Stimulated activated CD8-positive, alpha-beta memory T cell treated with anti-CD3 and anti-CD28 coated beads, Interleukin-15, amount 100 ng/mL, for 4 hours (primary cell): ENCODE measurements at regions not wholly inside any gene's neighbourhood (a gene's known extent, or its start where the extent isn't known, plus 50 kb on each side); places are given as distances from the start of the nearest gene placed in this dataset.

Source experiments
- DNase-seq, 2 donors: peaks; one replicate each; pipeline ENCODE4 v3.0.0-alpha.2; 2020; ENCODE audit warnings: low read depth in 2 of 2

DNA sequence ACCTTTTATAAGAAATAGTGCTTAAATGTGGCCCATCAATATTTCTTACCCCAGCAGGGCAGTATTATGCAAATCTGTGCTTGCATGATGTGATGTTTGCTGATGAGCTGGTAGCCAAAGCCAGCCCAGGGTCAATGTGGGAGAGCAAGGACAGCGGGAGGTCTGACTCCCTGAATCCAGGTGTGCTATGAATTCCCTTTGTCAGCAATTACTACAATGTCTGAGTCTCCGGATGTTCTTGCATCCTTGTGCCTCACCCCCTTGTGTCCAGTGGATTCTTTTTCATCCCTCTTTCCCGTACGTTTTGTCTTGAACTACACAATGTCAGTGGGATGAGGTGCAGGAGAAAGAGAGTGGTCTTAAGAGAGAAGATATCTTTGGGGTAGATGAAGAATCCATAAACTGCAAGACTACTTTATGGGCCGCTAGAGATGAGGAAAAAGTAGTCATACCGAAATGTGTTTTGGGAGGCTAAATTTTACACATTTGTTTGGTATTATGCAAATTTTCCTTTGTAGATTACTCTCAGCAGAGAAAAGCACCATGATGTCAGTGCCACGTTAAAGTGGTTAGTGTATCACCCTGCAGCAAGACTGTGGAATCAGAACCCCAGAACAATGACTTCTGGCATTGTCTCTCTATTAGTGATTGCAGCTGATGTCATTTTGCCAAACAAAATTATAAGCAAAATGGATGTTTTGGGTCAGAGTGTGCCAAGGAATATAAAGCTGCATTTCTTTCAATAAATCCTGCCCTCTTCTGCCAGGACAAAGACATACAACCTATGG, 53.5 kb upstream of the TSHZ3 start:
- no peak for DNase-seq

DNA sequence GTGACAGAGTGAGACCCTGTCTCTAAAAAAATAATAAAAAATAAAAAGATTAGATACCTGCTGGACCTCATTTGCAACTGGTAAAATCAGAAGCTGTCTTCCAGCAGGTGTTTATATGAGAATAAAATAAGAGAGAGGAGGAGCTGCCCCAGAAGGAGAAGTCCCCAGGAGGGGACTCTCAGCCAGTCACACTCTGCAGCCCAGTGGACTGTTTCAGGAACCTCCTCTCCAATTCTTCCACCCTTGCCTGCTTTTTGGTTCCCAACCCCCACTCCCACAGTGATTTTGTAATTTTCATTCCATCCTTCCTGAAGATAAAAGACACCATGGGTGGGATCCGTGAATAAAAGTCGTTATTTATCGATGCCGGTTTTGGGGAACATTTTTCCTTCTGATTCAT, 56.9 kb upstream of the TSHZ3 start:
- no peak for DNase-seq

DNA sequence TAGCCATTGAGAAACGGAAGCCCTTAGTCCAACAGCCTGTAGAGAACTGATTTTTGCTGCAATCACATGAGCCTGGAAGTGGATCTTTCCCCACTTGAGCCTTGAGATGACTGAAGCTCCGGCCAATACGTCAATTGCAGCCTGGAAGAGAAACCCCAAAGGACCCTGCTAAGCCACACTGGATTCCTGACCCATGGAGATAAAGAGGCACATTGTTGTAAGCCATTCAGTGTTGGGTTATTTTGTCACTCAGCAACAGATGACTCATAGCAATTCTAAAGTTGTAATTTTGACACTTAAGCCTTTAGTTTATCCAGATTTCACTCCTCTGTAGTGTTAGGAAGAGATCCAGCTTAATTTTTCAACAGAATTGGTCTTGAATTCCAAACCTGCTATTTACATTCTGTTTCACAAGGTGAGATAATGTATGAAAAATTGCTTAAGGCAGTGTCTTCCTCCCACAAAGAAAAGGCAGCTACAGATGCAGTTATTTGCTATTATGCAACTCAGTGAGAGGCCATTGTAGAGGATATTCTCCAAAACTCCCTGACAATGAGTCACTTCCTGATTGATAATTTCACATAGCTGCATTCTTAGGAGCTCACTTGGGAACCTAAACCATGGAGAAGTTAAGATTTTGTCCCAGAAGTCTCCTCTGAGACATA, 59.4 kb upstream of the TSHZ3 start:
- no peak for DNase-seq

DNA sequence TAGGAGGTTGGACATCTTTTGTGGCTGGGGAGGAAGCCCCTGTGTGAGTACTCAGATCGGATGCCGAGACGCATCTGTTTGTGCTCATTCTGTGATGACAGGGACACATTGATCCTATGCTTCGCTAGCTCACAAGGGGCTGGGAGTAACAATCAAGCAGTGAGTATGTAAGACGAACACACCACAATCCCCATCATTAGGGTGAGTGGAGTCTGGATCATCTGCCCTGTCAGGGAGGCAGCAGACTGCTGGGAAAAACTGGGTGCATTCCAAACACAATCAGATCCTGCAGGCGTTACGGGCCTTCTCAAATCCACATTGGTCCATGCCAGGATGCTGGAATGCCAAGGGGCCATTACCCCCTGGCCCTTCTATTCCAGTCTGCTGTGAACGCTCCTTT, 64.1 kb upstream of the TSHZ3 start:
- no peak for DNase-seq

DNA sequence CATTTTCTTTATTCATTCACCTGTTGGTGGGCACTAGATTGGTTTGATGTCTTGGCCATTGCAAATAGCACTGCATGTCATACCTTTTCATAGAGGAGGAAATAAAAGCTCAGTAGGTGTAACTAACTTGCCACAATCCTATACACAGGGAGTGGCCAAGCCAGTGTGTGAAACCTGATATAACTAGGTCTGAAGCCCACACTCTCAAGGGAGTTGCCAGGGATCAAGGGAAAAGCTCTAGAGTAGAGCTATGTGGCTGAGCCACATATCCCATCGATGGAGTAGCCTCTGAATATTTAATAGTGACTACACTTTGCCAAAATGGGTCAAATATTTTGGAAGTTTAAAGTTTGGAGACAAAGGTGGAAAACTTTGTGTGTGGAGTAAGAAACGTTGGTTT, 66.1 kb upstream of the TSHZ3 start:
- DNase-seq, result no peak

DNA sequence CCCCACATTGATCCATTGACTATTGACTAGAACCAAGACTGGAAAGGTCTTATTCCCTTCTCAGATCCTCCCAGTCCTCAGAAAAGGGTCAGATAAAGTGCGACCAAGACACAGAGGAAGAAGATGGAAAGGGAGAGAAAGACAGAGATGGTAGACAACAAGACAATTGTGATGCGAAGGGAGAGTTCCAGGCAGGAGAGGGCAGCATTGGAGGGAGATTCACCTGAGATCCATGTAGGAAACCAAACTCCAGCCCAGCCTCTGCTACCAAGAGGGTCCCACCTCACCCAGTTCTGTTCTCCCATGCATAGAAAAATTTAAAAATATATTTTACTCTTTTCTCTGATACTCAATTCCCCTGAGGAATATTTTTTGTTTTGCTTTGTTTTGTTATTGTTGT, 67.3 kb upstream of the TSHZ3 start:
- DNase-seq, result no peak

DNA sequence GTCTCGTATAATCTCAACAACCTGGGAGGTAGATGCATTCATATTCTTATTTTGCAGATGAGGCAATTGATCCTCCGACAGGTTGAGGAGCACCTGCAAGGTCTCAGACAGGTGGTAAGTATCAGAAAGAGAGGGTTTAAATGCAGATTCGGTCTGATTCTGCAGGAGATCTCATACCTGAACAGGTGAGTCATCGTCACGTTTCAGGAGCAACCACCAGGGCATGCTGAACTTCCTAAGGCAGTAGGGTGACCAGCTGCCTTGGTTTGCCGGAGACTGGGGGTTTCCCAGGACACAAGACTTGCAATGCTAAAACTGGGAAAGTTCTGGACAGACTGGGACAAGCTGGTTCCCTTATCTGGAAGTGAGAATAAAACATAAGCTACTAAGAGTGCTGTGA, 68.8 kb upstream of the TSHZ3 start:
- no peak for DNase-seq

DNA sequence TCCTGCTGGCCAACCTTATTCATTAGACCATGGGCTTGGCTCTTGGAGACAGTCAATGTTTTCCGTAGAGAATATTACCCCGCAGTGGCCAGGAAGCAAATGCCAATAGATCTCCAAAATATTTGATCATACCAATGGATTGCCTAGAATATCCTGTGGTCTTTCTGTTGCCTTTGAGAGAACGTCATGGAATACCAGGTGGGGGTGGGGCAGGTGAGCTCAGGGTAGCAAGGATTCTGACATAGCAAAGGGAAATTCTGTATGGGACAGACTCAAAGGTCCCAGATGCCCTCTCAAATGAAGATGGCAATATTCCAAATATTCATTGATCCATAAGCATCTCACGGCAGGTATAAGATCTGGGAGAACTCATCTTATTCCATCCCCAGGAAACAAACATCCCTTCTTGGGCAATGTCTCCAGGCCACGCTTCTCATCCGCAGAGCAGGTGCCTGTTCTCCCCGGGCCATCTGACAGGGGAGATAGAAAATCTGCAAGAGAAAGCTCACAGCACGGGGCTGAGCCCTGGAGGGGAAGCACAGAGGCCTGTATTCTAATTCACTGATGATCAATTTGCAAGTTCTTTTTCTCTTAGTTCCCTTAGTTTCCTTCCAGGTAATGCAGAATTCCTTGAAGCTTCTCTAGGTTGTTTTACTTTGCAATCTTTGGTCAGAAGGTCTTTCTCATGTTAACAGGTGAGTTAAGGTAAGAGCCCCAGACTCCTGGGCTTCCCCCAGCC, 69.6 kb upstream of the TSHZ3 start:
- DNase-seq, result no peak

DNA sequence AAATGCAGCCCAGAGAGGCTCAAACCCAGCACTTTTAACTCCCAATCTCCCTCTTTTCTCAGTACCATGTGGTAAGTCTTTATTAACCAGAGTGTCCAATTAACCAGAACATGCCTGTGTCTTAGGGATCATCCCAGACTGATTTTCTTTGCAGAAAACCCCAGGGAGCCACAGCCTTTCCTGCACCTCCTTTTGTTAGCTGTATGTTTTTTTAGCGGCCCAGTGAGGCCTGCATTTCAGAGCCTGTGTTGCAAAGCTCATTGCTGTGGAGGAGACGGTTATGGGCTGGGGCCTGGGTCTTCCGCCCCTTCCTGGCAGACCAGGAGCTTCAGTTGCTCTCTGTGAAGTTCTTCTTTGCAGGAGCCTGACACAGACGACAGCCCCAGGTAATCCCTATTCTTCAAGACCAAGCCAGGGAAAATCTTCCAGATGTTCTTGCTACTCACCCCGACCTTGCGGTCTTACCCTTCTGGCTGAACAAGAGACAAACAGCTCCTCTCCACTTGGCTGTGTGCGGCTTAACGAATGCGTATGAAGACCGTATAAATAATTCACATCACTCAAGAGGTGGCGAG, 70.7 kb upstream of the TSHZ3 start:
- no peak for DNase-seq

DNA sequence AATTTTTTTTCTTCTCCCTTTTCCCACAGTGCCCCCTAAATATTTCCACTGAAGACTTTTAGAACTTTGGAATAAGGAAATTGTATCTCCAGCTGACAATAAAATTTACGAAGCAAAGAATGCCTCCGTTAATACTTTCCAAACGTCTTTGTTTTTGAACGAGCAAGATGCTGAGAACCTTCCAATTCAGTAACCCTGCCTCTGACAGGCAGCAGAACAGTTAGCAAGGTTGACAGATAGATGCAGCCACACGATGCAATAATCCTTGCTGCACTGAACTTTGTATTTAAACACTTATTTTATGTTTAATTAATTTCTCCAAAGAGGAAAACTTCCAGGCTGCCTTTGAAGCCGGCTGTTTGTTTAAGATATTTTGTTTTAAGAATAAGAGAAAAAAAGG, 71.8 kb upstream of the TSHZ3 start:
- no peak for DNase-seq

DNA sequence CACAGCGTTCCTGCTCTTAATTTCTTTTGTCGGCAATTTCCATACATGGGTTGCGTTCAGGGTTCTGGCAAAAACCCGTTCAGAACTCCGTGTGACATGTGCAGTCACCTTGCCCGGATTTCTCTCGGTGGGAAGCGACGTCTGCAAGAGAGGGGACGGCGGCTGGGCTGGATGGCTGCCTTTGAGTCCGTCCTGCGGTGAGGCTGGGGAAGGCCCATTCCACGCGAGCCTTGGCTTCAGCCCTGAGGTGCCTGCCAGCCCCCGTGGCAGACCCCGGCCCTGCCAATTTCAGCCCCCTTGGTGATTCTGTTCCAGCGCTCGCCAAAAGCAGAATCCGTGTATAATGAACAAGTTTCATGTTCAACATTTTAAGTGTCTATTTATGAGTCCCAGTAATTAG, 72.6 kb upstream of the TSHZ3 start:
- no peak for DNase-seq

DNA sequence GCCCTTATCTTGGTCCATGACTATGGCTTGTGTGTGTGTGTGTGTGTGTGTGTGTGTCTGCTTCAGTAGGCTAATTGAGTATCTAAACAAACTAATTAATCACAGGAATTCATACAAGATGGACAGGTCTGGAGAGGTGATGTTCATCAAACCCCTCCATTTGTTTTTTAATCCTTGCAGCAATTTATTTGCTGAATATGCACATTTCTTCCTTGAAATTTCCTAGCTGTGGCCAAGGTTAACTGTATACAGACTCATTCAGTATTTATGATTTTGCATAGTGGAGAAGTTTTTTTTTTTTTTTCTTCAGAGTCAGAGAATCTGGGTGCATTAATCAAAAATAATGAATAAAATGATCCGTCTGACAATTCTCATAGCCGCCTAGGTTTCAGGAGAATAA, 74.7 kb upstream of the TSHZ3 start:
- no peak for DNase-seq

DNA sequence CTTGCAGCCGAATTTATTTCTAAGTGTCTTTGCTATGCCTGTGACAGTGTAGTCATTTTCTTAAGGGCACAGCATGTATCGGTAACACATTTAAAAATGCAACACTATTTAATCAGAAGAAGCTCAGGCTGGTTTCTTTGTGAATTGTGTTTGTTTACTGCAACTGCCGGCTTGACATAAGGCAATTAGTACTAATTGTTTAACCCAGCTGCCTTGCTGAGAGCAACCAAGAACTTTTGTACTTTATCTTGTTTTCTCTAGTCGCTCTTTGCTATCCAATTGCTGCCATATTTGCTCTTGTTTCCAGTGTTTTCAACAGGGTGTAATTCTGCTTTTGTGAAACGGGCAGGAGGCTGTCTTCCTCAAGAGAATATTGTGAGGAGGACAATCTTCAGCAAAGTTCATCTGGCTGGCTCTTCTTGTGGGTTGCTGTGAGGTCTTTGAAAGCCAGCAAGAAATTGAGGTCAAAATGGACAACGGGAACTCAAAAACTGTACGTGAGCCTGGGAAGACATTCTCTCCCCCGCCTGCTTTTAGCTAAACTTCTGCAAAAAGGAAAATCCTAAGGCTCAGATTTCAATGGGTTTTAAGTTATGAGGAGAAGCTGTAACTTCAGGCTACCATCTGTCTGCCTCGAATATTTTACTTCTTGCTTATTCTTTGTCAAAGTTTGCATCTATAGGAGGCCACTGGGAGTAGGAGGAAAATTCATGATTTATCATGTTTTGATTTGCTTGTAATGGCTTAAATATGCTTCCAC, 75.8 kb upstream of the TSHZ3 start:
- DNase-seq, result no peak

DNA sequence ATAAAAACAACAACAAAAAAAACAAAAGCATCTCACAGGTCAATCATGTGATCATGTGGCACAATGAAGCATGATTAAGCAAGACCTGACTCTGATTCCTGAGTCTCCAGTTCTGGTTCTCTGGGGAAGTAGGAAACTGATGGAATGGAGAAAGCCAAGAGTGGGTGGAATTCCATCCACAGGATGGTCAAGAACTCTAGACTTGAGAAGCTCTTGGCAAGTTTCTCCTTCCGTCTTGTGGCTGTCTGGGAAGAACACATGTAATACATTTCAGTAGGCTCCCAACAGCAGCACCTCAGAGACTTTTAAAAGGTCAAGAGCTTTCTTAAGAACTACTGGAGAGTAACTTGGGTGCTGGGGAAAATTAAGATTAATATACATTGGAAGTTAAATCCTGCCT, 78.6 kb upstream of the TSHZ3 start:
- no peak for DNase-seq

DNA sequence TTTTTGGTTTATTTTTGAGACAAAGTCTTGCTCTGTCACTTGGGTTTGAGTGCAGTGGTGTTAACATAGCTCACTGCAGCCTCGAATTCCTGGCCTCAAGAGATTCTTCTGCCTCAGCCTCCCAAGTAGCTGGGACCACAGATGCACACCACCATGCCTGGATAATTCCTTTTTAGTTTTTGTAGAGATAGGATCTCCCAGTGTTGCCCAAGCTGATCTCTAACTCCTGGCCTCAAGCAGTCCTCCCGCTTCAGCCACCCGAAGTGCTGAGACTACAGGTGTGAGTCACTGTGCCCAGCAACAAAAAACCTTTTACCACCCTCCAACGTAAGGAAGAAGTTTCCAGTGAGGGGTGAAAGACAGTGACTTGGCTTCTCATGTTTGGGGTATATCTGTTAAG, 81.1 kb upstream of the TSHZ3 start:
- no peak for DNase-seq

DNA sequence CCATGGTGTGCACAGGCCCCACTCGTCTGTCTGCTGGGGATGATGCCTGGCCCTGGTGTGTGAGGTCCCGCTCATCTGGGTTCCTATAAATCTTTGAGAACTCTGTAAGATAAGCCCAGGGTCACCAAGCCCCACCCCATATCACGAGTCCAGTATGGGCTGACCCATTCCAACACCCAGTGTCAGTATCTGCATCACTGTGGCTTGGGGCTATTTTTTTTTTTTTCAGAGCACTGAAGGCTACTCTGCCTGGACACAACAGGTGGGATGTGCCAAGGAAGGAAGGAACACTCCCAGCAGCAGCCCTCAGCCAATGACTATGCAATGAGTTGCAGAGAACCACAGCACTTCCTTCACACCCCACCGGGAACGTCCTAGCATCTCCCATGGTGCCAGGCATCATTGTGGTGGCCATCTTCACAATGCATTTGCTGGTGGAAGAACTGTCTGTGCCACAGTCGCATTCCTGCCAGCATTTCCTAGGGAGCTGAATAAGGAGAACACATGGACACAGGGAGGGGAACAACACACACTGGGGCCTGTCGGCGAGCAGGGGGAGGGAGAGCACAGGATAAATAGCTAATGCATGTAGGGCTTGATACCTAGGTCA, 83.1 kb upstream of the TSHZ3 start:
- DNase-seq, result no peak

DNA sequence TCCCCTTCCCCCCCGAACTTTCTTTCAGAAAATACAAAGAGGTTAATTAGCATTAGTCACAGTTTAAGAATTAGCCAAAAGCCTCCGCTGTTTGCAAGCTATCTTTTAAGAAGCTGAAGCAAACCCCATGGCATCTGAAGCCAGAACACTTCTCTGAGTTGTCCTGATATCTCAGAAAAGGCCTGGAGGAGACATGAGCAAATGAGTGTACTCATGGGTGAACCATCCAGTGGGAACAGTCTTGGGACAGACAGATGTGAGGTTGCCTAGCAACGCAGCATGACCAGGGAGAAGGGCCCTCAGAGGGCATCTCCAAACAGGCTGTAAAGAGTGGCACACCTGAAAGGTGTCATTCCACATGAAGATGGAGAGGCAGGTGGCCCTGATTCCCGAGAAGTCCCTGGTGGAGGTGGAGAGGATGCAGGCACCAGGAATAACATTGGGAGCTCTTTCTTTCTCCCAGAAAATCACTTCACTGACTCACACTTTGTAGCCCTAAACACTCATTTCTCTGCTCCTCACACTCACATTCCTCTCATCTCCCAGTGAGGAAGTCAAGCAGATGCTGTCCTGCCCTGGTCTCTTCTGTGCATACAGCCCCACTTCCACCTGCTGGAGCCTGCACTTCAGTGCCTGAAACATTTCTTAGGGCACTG, 87.0 kb upstream of the TSHZ3 start:
- DNase-seq, result no peak

DNA sequence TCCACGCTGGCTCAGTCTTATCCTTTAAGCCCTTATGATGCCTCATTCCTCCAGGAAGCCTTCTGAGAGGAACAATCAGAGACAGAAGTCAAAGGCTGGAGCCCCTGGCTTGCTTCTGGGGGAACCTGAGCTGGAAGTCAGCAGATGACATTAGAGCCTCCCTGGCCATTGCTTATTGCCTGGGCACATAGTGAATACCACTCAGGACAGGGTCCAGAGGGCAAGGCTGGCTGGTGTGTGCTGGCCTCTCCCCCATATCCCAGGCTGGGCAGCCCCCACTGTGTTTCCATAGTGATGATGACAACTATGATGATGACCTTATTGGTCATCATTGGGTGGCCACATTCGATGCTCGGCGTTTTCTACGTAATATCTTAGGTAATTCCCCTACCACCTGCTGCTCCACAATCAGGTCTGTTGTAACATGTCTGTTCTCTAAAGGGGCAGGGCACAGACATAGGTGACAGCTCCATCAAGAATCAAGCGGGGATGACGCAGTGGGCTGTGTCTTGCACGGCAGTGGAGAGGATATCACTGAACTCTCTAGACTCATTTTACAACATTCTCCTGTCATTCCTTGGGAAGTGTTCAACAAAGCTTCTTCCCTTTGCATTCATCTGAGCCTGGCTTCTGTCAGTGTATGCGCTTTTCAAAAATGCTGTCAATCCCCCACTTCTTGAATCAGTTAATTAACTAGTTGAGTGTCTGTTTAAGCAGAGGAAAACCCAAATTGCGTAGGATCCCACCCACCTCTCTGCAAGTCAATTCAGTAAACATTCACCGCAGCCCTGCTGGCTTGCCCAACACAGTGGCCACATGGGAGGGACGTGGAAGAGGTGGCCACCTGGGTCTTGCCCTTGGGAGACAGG, 89.4 kb upstream of the TSHZ3 start:
- DNase-seq, result no peak

DNA sequence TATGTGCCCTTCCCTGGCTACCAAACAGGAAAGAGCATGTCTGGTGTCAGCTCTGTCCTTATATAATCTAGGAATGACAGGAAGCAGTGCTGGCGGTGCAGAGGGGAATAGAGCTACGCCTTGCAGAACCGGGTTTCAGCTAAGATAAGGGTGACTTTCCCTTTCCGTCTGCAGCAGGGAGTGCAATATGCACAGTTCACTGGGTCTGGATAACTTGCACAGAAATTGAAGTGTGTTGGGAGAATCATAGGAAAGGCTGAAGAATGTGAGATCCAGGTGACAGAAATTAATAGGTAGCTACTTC, 90.0 kb upstream of the TSHZ3 start:
- DNase-seq, result no peak

DNA sequence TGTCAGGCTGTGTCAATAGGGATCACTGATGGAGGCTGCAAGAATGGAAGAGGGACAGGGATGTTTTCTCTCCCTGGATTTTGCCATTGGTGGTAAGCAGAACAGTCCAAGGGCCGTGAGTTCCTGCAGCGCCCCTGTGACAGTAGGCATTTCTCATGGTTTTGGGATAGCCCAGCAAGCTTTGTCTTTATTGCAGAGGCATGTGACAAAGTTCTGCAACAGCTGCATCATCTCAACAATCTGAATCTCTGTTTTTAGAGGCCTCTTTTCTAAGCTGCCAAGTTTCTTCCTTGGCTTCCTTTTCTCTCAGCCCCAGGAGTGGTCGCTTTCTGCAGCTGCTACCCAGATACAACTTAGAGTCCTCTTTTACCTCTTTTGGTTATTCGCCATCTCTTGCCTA, 95.7 kb upstream of the TSHZ3 start:
- DNase-seq, result no peak
